ENCODE measurements at regions not wholly inside any gene's neighbourhood (a gene's known extent, or its start where the extent isn't known, plus 50 kb on each side); places are given as distances from the start of the nearest gene placed in this dataset.
"Not testable (repeated sequence)": the region's sequence is repeated elsewhere in the genome, so short reads cannot be mapped to it uniquely, and the experiment has no call there.

DNA sequence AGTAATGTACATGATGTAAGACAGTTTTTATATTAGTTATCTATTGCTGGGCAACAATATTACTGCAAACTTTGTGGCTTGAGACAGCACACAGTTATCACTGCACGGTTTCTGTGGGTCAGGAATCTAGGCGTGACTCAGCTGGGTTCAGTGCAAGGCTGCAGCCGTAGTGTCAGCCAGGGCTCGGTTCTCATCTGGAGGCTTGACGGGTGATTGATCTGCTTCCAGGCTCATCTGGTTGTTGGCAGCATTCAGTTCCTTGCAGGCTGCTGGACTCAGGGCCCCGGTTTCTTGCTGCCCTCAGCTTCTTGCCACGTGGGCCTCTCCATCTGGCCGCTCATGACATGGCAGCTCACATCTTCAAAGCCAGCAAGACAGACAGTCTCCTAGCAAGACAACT is 197.7 kb upstream of the EEF2KMT start:
- DNase-seq (ENCODE audit: low spot score) = not testable (repeated sequence)

DNA sequence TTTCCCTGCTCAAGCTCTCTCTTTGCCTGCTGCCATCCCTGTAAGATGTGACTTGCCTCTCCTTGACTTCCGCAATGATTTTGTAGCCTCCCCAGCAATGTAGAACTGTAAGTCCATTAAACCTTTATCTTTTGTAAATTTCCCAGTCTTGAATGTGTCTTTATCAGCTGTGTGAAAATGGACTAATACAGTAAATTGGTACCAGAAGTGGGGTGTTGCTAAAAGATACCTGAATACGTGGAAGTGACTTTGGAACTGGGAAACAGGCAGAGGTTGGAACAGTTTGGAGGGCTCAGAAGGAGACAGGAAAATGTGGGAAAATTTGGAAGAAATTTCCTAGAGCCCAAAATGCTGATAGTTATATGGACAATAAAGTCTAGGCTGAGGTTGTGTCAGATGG is 184.6 kb upstream of the EEF2KMT start:
- not testable (repeated sequence) for DNase-seq (ENCODE audit: low spot score)

DNA sequence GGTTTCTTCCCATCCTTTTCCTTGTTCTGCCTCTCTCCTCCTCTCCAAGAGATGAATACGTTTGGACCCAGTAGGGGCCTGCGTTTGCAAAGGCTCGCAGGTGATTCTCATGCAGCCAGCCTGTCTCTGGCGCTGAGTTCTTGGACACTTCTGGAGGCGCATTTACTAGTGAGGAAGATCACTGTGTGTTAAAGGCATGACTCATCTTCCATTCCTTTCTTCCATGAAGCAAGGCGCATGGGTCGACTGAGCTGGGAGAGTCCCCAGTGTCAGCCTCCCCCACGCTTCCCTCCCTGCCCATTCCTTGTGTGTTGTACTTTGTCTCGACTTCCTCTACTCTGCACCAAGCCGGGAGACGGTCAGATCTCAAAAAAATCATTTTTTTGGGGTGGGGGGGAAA is 159.9 kb upstream of the EEF2KMT start:
- DNase-seq (ENCODE audit: low spot score) = no peak

DNA sequence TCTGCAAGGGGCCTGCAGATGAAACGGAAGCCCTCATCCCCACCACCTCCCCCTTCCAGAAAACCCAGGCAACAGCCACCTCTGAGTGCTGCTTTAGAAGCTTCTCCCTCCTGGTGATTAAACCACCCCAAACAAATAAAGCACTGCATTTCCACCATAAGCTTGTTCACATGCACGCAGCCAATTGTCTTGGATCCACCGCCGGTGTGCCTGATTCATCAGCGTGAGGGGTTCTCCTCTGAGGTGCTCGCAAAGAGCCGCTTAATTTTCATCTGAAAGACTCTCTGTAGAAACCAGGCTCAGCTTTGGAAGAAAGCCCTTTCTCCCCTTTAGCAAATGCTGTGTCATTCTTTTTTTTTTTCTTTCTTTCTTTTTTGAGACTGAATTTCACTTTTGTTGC is 155.2 kb upstream of the EEF2KMT start:
- DNase-seq (ENCODE audit: low spot score) = no peak

DNA sequence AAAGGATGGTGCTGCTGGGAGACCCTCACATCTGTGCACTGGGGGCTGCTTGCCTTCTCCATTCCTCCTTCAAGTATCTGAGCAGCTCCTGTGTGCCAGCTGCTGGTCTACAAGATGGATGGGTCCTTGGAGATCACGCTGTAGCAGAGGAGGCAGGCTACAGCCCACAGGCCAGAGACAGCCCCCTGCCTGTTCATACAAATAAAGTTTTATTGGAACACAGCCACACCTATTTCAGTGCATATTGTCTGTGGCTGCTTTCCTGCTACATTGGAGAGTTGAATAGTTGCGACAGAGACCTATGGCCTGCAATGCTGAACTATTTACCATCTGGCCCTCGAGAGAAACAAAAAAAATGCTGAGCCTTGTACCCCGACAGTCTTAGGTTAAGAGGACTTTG is 149.8 kb upstream of the EEF2KMT start:
- DNase-seq (ENCODE audit: low spot score) = not testable (repeated sequence)

DNA sequence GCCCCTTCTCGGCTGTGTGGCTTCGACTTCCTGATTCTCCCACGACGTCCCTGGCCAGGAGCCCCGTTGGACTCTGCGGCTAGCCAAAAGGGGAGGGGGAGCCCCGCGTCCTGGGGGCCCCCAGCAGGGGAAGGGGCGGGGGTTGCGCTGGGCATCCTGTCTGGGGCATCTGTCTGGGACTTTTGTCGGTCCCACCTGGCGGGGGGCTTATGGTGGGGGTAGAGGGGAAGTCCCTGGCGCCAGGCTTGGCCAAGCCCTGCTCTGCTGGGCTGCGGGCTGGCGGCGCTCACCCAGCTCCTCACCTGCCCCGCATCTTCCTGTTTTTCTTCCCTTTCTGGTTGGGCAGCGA is 142.7 kb upstream of the EEF2KMT start:
- DNase-seq (ENCODE audit: low spot score) = not testable (repeated sequence)

DNA sequence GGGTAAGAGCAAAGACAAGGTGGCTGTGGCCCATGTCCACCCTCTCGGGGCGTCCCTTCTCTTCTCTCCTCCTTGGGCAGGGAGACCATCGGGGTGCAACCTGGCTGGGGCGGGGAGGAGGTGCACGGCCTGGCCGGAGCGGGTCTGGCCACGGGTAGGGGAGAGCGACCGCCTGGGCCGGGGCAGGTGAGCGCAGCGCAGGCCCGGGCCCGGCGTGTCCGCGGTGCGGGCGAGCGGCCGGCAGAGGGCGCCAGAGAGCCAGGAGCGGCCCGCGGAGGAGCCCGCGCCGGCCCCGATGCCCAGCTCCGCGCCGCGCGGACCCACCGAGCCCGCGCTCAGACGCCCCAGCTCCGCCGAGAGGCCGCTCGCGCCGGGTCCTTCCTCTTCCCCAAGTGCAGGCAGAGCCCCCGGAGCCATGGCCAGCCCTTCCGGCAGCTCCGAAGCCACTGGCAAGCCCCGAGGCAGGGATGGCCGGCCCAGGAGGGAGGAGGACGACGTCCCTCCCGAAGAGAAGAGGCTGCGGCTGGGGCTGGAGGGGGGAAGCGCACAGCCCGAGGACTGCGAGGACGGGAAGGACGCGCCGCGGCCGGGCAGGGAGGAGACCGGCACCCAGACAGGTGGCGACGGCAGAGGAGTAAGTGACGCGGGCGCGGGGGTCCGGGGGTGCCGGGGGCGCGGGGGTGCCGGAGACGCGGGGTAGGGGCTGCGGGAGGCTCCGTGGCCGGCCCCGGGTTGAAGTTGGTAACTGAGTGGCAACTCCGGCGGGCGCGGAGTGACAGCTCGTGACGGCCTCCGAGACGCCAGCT is 142.1 kb upstream of the EEF2KMT start:
- DNase-seq (ENCODE audit: low spot score) = not testable (repeated sequence)

DNA sequence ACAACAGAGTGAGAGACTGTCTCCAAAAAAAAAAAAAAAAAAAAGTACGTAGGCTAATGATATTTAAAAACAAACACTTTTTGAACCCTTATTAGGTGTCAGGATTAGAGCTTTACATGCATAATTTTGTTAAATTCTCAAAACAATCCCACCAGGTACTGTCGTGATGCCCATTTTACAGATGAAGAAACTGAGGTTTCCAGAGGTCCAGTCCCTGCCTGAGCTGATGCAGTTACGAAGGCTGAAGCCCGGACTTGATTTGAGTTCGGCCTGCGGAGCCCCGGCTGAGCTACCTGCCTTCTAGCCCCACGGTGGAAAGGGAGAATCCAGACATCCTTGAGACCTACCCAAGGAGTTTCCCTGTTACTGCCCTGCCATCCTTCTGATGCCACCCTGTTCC is 137.5 kb upstream of the EEF2KMT start:
- DNase-seq (ENCODE audit: low spot score) = no peak

DNA sequence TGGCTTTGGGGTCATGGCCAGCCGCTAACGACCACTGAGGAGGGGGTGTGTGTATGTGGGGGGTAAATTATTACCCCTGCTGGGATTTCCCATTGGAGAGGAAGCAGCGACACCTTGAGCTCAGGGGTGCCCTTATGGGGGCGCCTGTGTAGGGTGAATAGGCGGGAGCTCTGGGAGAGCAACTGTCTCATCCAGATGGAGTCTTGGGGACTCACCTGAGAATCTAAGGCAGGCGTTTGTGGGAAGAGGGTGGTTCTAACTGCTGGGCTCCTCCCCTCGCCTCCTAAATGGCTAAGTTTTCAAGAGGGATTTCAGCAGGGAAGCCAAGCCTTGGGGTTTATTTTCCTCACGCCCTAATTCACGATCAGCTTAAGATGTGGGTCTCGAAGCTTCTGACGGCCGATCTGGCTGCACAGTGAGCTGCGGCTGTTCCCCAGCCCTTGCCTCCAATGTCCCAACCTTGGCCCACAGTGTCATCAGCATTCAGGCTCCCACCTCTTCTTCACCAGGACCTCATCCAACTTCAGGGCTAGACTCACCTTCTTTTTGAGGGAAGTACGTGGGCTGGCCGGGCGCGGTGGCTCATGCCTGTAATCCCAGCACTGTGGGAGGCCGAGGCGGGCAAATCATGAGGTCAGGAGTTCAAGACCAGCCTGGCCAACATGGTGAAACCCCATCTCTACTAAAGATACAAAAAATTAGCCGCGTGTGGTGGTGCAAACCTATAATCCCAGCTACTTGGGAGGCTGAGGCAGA is 136.9 kb upstream of the EEF2KMT start:
- no peak for DNase-seq (ENCODE audit: low spot score)

DNA sequence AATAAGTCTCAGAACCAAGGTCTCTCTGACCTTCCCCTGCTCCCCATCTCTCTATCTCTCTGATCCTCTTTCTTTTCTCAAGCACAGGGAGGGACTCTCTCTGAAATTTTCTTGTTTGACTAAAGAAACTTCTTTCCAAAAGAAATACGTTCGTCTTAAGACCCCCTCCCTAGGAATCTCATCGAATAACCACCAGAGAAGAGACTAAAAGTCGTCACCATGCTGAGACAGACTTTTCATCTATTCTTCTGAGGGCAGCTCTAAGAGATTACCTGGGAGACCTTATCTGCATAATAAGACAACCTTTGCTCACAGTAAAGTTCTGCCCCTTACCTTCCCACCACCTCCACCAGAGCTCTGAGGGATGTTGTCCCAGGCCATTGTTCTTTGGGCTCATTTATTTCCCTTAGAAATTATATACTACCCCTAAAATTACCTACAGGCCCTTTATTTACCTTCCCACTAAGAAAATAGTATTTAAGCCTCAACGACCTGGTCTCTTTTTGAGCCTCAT is 133.7 kb upstream of the EEF2KMT start:
- no peak for DNase-seq (ENCODE audit: low spot score)

DNA sequence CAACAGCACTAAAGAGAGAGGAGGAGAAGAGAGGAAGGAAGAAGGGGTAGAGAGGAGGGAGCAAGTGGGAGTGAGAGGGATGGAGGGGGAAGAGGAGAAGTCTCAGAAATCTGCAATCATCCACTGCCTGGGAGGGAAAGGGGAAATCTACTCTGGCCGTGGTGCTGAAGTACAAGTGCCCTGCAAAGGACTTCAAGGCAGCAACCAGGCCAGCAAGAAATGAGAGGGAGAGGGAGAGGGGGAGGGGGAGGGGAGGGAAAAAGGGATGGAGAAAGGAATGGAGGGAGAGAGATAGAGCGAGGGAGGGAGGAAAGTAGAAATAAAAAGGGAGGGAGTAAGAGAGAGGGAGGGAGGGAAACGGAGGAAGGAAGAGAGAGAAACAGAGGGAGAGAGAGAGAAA is 130.8 kb upstream of the EEF2KMT start:
- DNase-seq (ENCODE audit: low spot score) = no peak

DNA sequence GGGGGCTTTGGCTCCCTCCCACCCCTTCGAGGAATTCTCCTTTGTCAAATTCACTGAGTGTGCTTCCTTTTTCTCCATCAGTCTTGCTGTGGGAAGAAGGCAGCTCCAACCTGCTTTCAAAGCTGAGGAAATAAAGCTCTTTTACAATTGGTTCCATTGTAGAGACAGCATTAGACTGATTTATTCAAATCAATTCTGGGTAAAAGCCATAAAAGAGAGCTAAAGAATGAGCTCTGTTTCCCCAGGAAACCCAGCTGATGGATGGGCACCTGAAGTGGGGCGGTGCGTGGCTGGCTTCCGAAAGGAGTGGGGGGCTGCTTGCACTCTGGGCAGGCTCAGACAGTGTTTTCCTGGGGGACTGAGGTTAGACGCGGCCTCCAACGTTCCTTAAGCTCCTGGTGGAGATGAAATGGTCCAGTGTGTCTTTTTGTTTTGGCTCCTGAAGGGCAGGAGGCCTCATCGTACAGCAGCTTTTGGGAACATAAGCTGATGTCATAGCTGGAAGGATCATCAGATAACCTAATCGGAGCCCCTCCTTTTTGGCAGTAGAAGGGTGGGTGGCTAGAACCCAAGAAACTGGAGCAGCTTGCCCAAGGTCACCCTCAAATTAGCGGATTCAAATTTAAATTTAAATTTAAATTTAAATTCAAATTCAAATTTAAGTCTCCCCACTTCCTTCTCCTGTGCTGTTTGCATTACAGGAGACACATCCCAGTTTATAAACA is 128.5 kb upstream of the EEF2KMT start:
- no peak for DNase-seq (ENCODE audit: low spot score)

DNA sequence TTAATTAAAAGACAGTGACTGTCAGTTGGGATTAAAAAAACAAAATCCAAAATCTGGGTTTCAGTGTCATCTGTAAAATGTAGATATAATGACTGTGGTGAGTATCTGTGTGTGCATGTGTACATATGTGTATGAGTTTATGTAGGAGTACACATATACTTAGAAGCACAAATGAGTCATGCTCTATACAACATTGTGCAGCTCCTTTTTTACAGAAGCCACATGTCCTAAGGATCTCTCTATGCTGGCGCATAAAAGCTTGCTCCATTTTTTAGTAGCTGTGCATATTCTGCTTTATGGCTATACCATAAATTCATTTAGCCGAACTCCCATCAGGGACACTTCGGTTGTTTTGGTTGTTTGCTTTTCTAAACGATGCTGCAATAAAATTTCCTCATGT is 125.2 kb upstream of the EEF2KMT start:
- DNase-seq (ENCODE audit: low spot score) = no peak

DNA sequence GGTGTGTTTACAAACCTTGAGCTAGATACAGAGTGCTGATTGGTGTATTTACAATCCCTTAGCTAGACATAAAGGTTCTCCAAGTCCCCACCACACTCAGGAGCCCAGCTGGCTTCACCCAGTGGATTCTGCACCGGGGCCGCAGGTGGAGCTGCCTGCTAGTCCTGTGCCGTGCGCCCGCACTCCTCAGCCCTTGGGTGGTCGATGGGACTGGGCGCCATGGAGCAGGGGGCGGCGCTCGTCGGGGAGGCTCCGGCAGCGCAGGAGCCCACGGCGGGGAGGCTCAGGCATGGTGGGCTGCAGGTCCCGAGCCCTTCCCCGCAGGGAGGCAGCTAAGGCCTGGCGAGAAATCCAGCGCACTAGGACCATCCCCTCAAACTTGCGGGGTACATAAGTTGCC is 124.2 kb upstream of the EEF2KMT start:
- DNase-seq (ENCODE audit: low spot score) = not testable (repeated sequence)

DNA sequence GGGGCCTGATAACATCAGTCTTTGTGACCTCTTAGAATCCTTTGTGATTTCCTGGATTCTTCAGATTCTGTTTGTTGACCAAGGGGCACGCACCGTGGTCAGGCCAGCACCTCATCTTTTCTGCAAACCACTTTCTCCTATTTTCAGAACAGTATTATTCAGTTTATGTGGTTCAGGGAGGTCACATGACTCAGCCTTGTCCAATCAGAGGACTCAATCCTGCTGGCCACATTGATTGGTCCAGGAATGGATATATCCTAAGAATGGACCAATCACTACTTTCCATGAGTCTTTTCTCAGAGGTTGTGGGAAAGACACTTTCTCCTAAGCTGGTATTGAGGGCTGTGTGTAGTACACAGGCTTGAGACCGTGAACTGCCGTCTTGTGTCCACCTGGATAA is 123.1 kb upstream of the EEF2KMT start:
- no peak for DNase-seq (ENCODE audit: low spot score)

DNA sequence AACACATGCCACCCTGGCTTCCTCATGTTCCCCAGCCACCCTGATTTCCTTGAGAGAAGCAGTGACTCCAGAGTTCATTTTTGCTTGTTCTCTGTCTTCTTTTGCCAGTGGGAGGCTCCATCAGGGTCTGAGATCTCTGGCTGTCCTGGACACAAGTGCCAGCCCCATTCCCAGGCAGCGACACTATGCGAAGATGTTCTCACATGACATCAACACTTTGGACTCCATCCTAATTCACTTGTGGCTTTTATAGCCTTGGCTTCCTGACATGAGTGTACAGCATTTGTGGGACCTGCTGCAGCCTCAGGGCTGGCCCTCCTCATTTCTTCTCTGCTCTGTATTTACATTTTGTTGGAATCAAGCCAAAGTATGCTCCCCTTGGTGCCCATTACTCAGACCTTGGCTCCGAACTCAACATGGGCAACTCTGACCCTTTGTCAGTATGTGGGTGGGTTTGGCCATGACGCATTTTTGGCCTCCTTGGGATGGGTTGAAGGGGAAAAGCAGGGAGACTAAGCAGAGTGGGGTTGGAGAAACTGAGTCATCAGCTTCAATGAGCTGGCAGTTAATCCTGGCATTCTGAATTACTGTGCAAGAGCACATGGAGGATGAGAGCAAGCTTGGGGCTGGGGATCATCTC is 119.0 kb upstream of the EEF2KMT start:
- DNase-seq (ENCODE audit: low spot score) = no peak

DNA sequence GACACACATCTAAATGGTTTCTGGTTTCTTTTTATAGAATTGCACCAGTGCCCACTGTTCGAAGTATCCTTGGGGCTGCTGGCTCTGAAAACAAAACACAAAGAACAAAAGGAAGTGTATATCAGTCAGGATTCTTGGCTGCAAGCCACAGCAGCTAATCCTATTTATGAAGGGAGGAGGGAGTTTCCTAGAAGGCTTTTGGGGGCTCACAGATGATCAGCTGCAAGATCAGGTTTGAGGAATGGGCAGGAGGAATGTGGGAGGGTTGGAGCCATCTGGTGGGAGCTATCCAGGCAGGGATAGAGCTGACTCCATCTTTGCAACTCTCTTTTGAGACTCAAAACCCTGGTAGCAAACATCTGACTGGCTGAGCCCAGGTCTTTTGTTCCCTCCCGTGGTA is 118.3 kb upstream of the EEF2KMT start:
- no peak for DNase-seq (ENCODE audit: low spot score)

DNA sequence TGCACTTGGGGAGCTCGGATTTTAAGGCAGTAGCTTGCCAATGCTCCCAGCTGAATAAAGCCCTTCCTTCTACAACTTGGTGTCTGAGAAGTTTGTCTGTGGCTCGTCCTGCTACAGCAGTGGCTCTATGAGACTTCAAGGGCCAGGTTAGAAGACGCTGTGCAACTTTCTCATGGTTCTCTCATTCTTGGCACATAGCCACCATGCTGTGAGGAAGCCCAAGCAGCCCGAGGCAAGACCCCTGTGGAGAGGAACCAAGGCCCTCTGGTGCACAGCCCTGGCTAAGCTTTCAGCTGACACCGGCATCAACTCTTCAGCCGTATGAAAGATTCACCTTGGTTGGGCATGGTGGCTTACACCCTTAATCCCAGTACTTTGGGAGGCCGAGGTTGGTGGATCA is 116.9 kb upstream of the EEF2KMT start:
- DNase-seq (ENCODE audit: low spot score) = no peak

DNA sequence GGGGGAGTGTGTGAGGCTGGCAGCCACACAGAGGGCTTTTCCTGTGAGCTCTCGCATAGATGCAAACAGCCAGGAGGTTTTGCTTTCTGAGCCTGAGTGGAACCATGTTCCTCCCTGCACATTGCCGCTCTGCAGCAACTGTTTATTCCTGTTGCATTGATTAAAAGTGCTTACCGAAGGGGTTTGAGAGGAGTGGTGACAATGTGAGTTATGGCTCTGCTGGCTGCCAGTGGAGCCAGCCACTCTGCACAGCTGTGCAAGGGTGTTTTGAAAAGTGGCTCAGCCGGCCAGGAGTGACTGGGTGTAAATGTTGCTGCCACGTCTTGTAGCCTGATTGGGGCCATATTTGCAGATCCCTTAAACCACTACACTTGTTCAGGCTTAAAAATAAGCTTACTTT is 114.9 kb upstream of the EEF2KMT start:
- not testable (repeated sequence) for DNase-seq (ENCODE audit: low spot score)

DNA sequence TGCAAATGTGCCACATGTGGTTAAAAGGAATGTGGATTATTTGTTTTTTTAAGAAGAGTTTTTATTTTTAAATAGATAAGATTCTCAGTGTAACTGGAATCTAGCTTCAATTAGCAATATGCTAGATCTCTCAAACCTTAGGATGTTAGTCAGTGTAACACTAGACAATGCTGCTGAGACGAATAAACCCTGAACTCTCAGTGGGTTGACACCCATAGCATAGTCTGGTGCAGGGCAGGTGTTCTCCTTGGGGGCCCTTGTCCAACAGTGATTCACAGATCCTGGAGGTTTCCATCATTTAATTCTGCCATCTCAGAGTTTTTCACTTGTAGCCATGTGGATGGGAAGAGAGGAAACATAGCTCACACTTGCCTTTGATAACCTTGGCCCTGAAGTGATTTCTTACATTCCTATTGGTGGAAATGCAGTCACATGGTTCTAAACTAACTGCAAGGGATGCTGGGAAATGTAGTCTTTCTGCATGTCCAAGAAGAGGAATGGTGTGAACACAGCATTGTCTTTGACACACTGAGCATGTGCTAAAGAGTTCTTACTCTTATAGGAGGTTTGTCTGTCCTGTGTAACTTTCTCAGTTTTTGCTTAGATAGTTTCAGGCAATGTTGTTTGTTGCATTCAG is 110.4 kb upstream of the EEF2KMT start:
- peak; percentile 34 for DNase-seq (ENCODE audit: low spot score)

DNA sequence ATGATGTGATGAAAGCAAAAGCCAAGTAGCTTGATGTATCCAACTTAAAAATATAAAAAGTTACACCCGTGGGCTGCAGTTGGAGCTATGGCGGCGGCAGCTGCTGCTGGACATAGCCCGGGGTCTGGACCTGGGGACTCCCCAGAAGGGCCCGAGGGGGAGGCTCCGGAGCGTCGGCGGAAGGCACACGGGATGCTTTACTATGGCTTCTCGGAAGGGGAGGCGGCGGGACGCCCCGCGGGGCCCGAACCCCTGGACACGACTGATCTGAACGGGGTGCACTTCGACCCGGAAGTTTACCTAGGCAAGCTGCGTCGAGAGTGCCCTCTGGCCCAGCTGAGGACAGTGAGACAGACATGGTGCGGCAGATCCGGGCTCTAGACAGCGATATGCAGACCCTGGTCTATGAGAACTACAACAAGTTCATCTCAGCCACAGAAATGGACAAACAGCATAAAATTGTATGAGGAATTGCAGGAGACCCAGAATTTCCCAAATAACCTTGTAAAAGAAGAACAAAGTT is 109.5 kb upstream of the EEF2KMT start:
- DNase-seq (ENCODE audit: low spot score) = no peak
